K562 (cell line): ENCODE measurements at regions not wholly inside any gene's neighbourhood (a gene's known extent, or its start where the extent isn't known, plus 50 kb on each side); places are given as distances from the start of the nearest gene placed in this dataset.

ENCODE experiments used
- ATAC-seq: fragments of 200-7000 bp; cut with Tn5 transposase; 3 replicates; pipeline ENCODE4 v1.9.1; 2020; ENCODE audit warnings: moderate library complexity
- BruUV-seq: library from RNA; stranded (reverse); fragments of 400-500 nt; replicated peaks from 2 replicates; lab custom pipeline; 2021; lab: Mats Ljungman, UMichigan
- CTCF ChIA-PET: fragments of 300-600 bp; formaldehyde crosslinking; extraction: SDS; loops from one replicate; lab custom pipeline; 2021; ENCODE audit warnings: low intra/inter-chr PET ratio; lab: Yijun Ruan, JAX
- POLR2A ChIA-PET: fragments of 300-600, 350-650 bp; sonication (Branson Sonifier 250); formaldehyde crosslinking; extraction: SDS; loops from one replicate; lab custom pipeline; 2021; ENCODE audit warnings: antibody characterized with exemption, inconsistent platforms; lab: Yijun Ruan, JAX
- DNase-seq, 4 experiments: peaks; one replicate each; pipeline versions ENCODE4 v3.0.0 to v3.0.0-alpha.2; 2011 to 2018; ENCODE audit warnings: low spot score in 3 of 4, mixed read lengths in 3 of 4; ENCODE audit errors: extremely low read depth in 1 of 4
- FAIRE-seq: peaks from 2 replicates; lab custom pipeline; 2011; peaks lifted over from hg19 to GRCh38; lab: Jason Lieb, UNC
- H2AFZ ChIP-seq: 2 replicates; pipeline ENCODE4 v1.6.0; 2011; ENCODE audit warnings: low read depth, low read length, control low read depth, inconsistent platforms
- H3K27ac ChIP-seq: fragments of 200-600 bp; 3 replicates; pipeline ENCODE4 v1.8.0; 2011; ENCODE audit warnings: low read depth, mild to moderate bottlenecking, control low read depth, inconsistent platforms, low read length, moderate library complexity, mixed read lengths; ENCODE audit errors: extremely low read depth
- H3K27me3 ChIP-seq, 2 experiments: fragments of 300-600 bp in 1 of 2; 2 replicates in 1 of 2; 3 replicates in 1 of 2; pipeline versions ENCODE4 v1.6.0 to v1.8.0; 2011; ENCODE audit warnings: inconsistent platforms in 2 of 2, low read length in 2 of 2, mild to moderate bottlenecking in 1 of 2, mixed read lengths in 1 of 2, moderate library complexity in 1 of 2; ENCODE audit not compliant: control insufficient read depth in 2 of 2, insufficient read depth in 2 of 2
- H3K36me3 ChIP-seq: fragments of 300-600 bp; 3 replicates; pipeline ENCODE4 v1.8.0; 2011; ENCODE audit warnings: mild to moderate bottlenecking, low read length, inconsistent platforms; ENCODE audit not compliant: control insufficient read depth, insufficient read depth
- H3K4me1 ChIP-seq, 2 experiments: fragments of 200-600 bp in 1 of 2; replicated peaks in 1 of 2; 2 replicates in 1 of 2; 3 replicates in 1 of 2; pipeline versions ENCODE4 v1.5.1 to v1.8.0; 2011; ENCODE audit warnings: inconsistent platforms in 2 of 2, low read length in 2 of 2, mild to moderate bottlenecking in 1 of 2, mixed read lengths in 1 of 2, moderate library complexity in 1 of 2; ENCODE audit not compliant: control insufficient read depth in 2 of 2, insufficient read depth in 2 of 2
- H3K4me2 ChIP-seq: 2 replicates; pipeline ENCODE4 v1.6.1; 2011; ENCODE audit warnings: low read length, control low read depth, inconsistent platforms, mixed read lengths; ENCODE audit not compliant: insufficient read depth
- H3K4me3 ChIP-seq: fragments of 200-600 bp; sonication (generic), shearing (Covaris generic); 2 replicates; pipeline ENCODE4 v1.5.1; 2016; ENCODE audit warnings: control low read depth, inconsistent platforms
- H3K79me2 ChIP-seq: fragments of 200-600 bp; 3 replicates; pipeline ENCODE4 v1.8.0; 2011; ENCODE audit warnings: low read length, inconsistent platforms; ENCODE audit not compliant: control insufficient read depth, insufficient read depth
- H3K9ac ChIP-seq, 2 experiments: 2 replicates each; pipeline versions ENCODE4 v1.6.0 to v1.6.1; 2011; ENCODE audit warnings: low read depth in 2 of 2, low read length in 2 of 2, control low read depth in 1 of 2, inconsistent platforms in 1 of 2, mild to moderate bottlenecking in 1 of 2, mixed read lengths in 1 of 2; ENCODE audit not compliant: insufficient read depth in 1 of 2
- H3K9me1 ChIP-seq: one replicate; pipeline ENCODE4 v1.6.0; 2011; ENCODE audit warnings: inconsistent platforms, mild to moderate bottlenecking, low read length, moderate library complexity; ENCODE audit not compliant: control insufficient read depth, insufficient read depth
- H3K9me3 ChIP-seq: replicated peaks from 2 replicates; pipeline ENCODE4 v1.5.1; 2011; ENCODE audit warnings: low read depth, low read length, inconsistent platforms; ENCODE audit not compliant: control insufficient read depth, insufficient read depth
- H4K20me1 ChIP-seq: replicated peaks from 2 replicates; pipeline ENCODE4 v1.6.1; 2011; ENCODE audit warnings: low read length, inconsistent platforms, mixed read lengths; ENCODE audit not compliant: control insufficient read depth, insufficient read depth
- CBX8 ChIP-seq: fragments of 200-600 bp; sonication (generic); IDR thresholded peaks from 2 replicates; pipeline ENCODE4 v1.6.1; 2012; ENCODE audit warnings: borderline replicate concordance, mixed run types, low read depth, mild to moderate bottlenecking, moderate library complexity, mixed read lengths, low read length, control low read depth, inconsistent platforms; ENCODE audit not compliant: poor library complexity, severe bottlenecking; ENCODE audit errors: extremely low read depth
- CEBPB ChIP-seq: fragments of 450-650 bp; IDR thresholded peaks from 2 replicates; pipeline ENCODE4 v1.6.1; 2016; ENCODE audit warnings: missing genetic modification characterization, missing compliant biosample characterization
- DDX20 ChIP-seq: fragments of 450-650 bp; IDR thresholded peaks from 2 replicates; pipeline ENCODE4 v1.6.1; 2016; ENCODE audit warnings: missing genetic modification characterization, low read depth, mild to moderate bottlenecking, missing compliant biosample characterization, moderate library complexity
- ELF2 ChIP-seq: fragments of 250-450 bp; sonication (Bioruptor Pico); IDR thresholded peaks from 2 replicates; pipeline ENCODE4 v1.5.0; 2021; ENCODE audit warnings: mild to moderate bottlenecking
- FOXJ3 ChIP-seq: sonication (generic); formaldehyde crosslinking; IDR thresholded peaks from 2 replicates; pipeline ENCODE4 v1.4.0; 2020; ENCODE audit warnings: mild to moderate bottlenecking, missing genetic modification reagents
- GABPB1 ChIP-seq: sonication (generic); formaldehyde crosslinking; IDR thresholded peaks from 2 replicates; pipeline ENCODE4 v1.8.0; 2022; ENCODE audit warnings: mild to moderate bottlenecking, missing genetic modification reagents
- MAFF ChIP-seq: IDR thresholded peaks from 2 replicates; pipeline ENCODE4 v1.6.1; 2012; ENCODE audit warnings: low read length, improper control_type of control experiment
- MEF2A ChIP-seq: IDR thresholded peaks from 2 replicates; pipeline ENCODE4 v1.6.1; 2011; ENCODE audit warnings: low read depth, mild to moderate bottlenecking, low read length, moderate library complexity; ENCODE audit not compliant: control insufficient read depth
- ZNF133 ChIP-seq: fragments of 250-450 bp; sonication (Bioruptor Pico); IDR thresholded peaks from 2 replicates; pipeline ENCODE4 v1.4.0; 2020; ENCODE audit warnings: mild to moderate bottlenecking
- WGBS: fragments of 100-300 bp; shearing (Covaris generic); methylation state at CpG from one replicate; pipeline ENCODE4 v1.1.6; 2016; ENCODE audit warnings: low coverage, mixed read lengths; ENCODE audit not compliant: insufficient coverage; ENCODE audit errors: missing lambda C conversion rate; 5-methylcytosine and 5-hydroxymethylcytosine counted together
- in situ Hi-C: fragments of 300-500 bp; cut with MboI; formaldehyde crosslinking; loops from 4 replicates; pipeline ENCODE4 v1.15.0; 2018; ENCODE audit warnings: inconsistent platforms, mixed read lengths
- intact Hi-C: fragments of 100-400 bp; cut with micrococcal nuclease; formaldehyde crosslinking; loops from 2 replicates; pipeline ENCODE4 v1.14.2; 2022
- TF ChIP-seq, protein P1 (sequence below): fragments of 250-450 bp; sonication (Bioruptor Pico); IDR thresholded peaks from 2 replicates; pipeline ENCODE4 v1.9.0; 2021; ENCODE audit warnings: mild to moderate bottlenecking, inconsistent platforms
- TF ChIP-seq, protein P2 (sequence below), 2 experiments: fragments of 250-450 bp in 1 of 2; fragments of 450-650 bp in 1 of 2; sonication (Bioruptor Pico) in 1 of 2; IDR thresholded peaks; 2 replicates each; pipeline versions ENCODE4 v1.6.1 to v1.8.0; 2016 to 2021; ENCODE audit warnings: mild to moderate bottlenecking in 2 of 2, moderate library complexity in 2 of 2, missing compliant biosample characterization in 1 of 2, missing genetic modification characterization in 1 of 2

DNA sequence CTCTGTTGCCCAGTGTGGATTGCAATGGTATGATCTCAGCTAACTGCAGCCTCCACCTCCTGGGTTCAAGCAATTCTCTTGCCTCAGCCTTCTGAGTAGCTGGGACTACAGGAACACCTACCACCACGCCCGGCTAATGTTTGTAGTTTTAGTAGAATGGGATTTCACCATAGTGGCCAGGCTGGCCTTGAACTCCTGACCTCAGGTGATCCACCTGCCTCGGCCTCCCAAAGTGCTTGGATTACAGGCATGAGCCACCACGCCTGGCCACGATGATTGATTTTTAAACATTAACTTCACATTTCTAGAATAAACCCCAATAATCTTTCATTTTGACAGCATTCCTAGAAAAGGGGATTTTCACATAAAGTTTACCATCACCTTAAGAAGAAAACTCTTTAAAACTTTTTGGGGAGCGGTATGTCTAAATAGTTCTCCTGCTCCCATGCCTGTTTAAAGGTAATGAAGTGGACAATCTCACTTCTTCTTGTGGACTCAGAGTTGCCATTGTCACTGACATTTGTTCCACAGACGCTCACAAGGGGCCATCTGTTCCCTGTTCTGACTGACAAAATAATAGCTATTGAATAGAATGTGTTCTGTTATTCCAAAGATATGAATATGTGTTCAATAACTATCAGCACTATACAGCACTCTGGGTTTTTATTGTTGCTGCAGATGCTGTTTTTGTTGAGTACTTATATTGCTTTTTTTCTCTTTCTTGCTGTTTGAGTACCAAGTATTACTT lies 66.1 kb upstream of the C1QTNF9B start (continued):
- TF ChIP-seq ZNF133, result no peak
- no peak for TF ChIP-seq MEF2A
- TF ChIP-seq CBX8, result no peak
- TF ChIP-seq, protein P1, sequence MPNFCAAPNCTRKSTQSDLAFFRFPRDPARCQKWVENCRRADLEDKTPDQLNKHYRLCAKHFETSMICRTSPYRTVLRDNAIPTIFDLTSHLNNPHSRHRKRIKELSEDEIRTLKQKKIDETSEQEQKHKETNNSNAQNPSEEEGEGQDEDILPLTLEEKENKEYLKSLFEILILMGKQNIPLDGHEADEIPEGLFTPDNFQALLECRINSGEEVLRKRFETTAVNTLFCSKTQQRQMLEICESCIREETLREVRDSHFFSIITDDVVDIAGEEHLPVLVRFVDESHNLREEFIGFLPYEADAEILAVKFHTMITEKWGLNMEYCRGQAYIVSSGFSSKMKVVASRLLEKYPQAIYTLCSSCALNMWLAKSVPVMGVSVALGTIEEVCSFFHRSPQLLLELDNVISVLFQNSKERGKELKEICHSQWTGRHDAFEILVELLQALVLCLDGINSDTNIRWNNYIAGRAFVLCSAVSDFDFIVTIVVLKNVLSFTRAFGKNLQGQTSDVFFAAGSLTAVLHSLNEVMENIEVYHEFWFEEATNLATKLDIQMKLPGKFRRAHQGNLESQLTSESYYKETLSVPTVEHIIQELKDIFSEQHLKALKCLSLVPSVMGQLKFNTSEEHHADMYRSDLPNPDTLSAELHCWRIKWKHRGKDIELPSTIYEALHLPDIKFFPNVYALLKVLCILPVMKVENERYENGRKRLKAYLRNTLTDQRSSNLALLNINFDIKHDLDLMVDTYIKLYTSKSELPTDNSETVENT (CRISPR knock-in tag), result no peak
- no peak for TF ChIP-seq DDX20 (tag)

DNA sequence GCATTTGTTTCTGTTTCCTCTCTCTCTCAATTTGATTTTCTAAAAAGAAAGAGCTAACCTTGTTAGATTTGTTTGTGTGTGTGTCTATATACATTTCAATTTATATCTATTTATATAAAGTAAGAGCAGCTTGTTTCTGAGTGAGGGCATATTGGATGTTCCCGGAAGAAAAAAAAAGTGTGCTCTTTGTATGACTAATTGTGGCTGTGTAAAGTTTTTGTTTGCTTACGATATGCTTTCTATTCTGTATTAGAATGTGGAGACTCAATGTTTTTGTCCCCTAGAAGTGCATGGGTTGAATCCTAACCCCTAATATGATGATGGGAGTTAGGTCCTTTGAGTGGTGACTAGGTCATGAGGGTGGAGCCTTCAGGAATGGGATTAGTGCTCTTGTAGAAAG lies 66.6 kb upstream of the C1QTNF9B start:
- CTCF ChIA-PET, result no interaction called here
- intact Hi-C loops, result no loop called here
- TF ChIP-seq MAFF (no peak), GABPB1 (CRISPR knock-in tag) (no peak), ELF2 (CRISPR knock-in tag) (no peak), FOXJ3 (CRISPR knock-in tag) (no peak), CEBPB (tag) (no peak)
- TF ChIP-seq, protein P2, sequence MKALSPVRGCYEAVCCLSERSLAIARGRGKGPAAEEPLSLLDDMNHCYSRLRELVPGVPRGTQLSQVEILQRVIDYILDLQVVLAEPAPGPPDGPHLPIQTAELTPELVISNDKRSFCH (CRISPR knock-in tag; IDR thresholded peaks at IDR 0.05), result no peak
- TF ChIP-seq, protein P2 (tag; IDR thresholded peaks at IDR 0.05), result no peak

More for the DNA sequence above, 66.6 kb upstream of the C1QTNF9B start:
- ATAC-seq, result no peak
- Histone ChIP-seq H4K20me1 (no peaks in the 10 kb centered on the region), H3K27me3 (no peaks in the 10 kb centered on the region), H3K4me3 (no peak overlapping the region), H3K79me2 (no peaks in the 10 kb centered on the region), H3K4me2 (no peak overlapping the region), H3K9me1 (no peaks in the 10 kb centered on the region), H3K4me1 (no peaks in the 10 kb centered on the region), H3K9ac (no peak overlapping the region), H3K9me3 (no peaks in the 10 kb centered on the region), H3K36me3 (no peaks in the 10 kb centered on the region), H3K27ac (no peak overlapping the region), H2AFZ (no peak overlapping the region)
- 0% methylated on average over 2 of the region's 2 CpGs for WGBS
- FAIRE-seq, result no peak
- in situ Hi-C loops, result no loop called here
- BruUV-seq, result no TSS peak
- DNase-seq, result no peak
- POLR2A ChIA-PET, result no interaction called here
